ENCODE measurements at regions not wholly inside any gene's neighbourhood (a gene's known extent, or its start where the extent isn't known, plus 50 kb on each side); places are given as distances from the start of the nearest gene placed in this dataset.

- DNase-seq (ENCODE audit: low read depth), result no peak
Measured at GRCh38 chr5:133854554-133854953, 113.9 kb downstream of the C5orf15 start.

- DNase-seq (ENCODE audit: low read depth), result no peak
Measured at GRCh38 chr5:133853646-133854365, 114.6 kb downstream of the C5orf15 start.

- no peak for DNase-seq (ENCODE audit: low read depth)
Measured at GRCh38 chr5:133851521-133851920, 116.9 kb downstream of the C5orf15 start.

GRCh38 chr5:133850811-133851210 is 117.6 kb downstream of the C5orf15 start:
- DNase-seq (ENCODE audit: low read depth), result no peak

- DNase-seq (ENCODE audit: low read depth), result no peak
Measured at GRCh38 chr5:133849116-133849515, 119.3 kb downstream of the C5orf15 start.

GRCh38 chr5:133848341-133848811 is 120.0 kb downstream of the C5orf15 start:
- DNase-seq (ENCODE audit: low read depth), result no peak

GRCh38 chr5:133847886-133848285 is 120.5 kb downstream of the C5orf15 start:
- no peak for DNase-seq (ENCODE audit: low read depth)

GRCh38 chr5:133847301-133847700 is 121.1 kb downstream of the C5orf15 start:
- DNase-seq (ENCODE audit: low read depth), result no peak

- DNase-seq (ENCODE audit: low read depth), result no peak
Measured at GRCh38 chr5:133846478-133847226, 121.8 kb downstream of the C5orf15 start.

- no peak for DNase-seq (ENCODE audit: low read depth)
Measured at GRCh38 chr5:133845271-133845670, 123.2 kb downstream of the C5orf15 start.

- no peak for DNase-seq (ENCODE audit: low read depth)
Measured at GRCh38 chr5:133844836-133845235, 123.6 kb downstream of the C5orf15 start.

GRCh38 chr5:133843911-133844310 is 124.5 kb downstream of the C5orf15 start:
- DNase-seq (ENCODE audit: low read depth), result no peak

GRCh38 chr5:133842846-133843611 is 125.4 kb downstream of the C5orf15 start:
- no peak for DNase-seq (ENCODE audit: low read depth)

GRCh38 chr5:133841831-133842750 is 126.3 kb downstream of the C5orf15 start:
- DNase-seq (ENCODE audit: low read depth), result no peak

GRCh38 chr5:133840168-133840567 is 128.3 kb downstream of the C5orf15 start:
- DNase-seq (ENCODE audit: low read depth), result no peak

GRCh38 chr5:133839721-133840120 is 128.7 kb downstream of the C5orf15 start:
- no peak for DNase-seq (ENCODE audit: low read depth)

- DNase-seq (ENCODE audit: low read depth), result no peak
Measured at GRCh38 chr5:133839090-133839489, 129.3 kb downstream of the C5orf15 start.

- DNase-seq (ENCODE audit: low read depth), result no peak
Measured at GRCh38 chr5:133838286-133838685, 130.1 kb downstream of the C5orf15 start.

- DNase-seq (ENCODE audit: low read depth), result peak; percentile 70
Measured at GRCh38 chr5:133831491-133832224, 136.8 kb downstream of the C5orf15 start.

- no peak for DNase-seq (ENCODE audit: low read depth)
Measured at GRCh38 chr5:133830911-133831310, 137.5 kb downstream of the C5orf15 start.

- no peak for DNase-seq (ENCODE audit: low read depth)
Measured at GRCh38 chr5:133830281-133830680, 138.1 kb downstream of the C5orf15 start.
